ENCODE measurements at regions not wholly inside any gene's neighbourhood (a gene's known extent, or its start where the extent isn't known, plus 50 kb on each side); places are given as distances from the start of the nearest gene placed in this dataset.

- no peaks in the 10 kb centered on the region for H3K4me1 ChIP-seq
- DNase-seq (no peak), ATAC-seq (ENCODE audit: low FRiP score in 2 of 2) (no peak)
- H3K27me3 ChIP-seq, result no peaks in the 10 kb centered on the region
- 93 to 96% methylated on average over 2 of the region's 2 CpGs for WGBS, 2 donors
- TF ChIP-seq EP300 (IDR thresholded peaks at IDR 0.05) (no peak), POLR2A (IDR thresholded peaks at IDR 0.05) (no peak), CTCF (IDR thresholded peaks at IDR 0.05) (no peak), POLR2AphosphoS5 (IDR thresholded peaks at IDR 0.05) (no peak)
- no peaks in the 10 kb centered on the region for H3K9me3 ChIP-seq
- no peak overlapping the region for H3K27ac ChIP-seq
- H3K36me3 ChIP-seq, result no peaks in the 10 kb centered on the region
- H3K4me3 ChIP-seq, result no peak overlapping the region
Measured at GRCh38 chr2:234578389-234578788, 81.5 kb upstream of the ARL4C start.

GRCh38 chr2:234577191-234577590, 80.3 kb upstream of the ARL4C start:
- Histone ChIP-seq H3K27me3 (no peaks in the 10 kb centered on the region), H3K36me3 (no peaks in the 10 kb centered on the region), H3K4me3 (no peak overlapping the region), H3K9me3 (no peaks in the 10 kb centered on the region), H3K27ac (no peak overlapping the region), H3K4me1 (no peaks in the 10 kb centered on the region)
- 46 to 52% methylated on average over 4 to 5 of the region's 5 CpGs for WGBS, 2 donors
- ATAC-seq (ENCODE audit: low FRiP score in 2 of 2) (no peak), DNase-seq (no peak)
- TF ChIP-seq CTCF (IDR thresholded peaks at IDR 0.05) (no peak), POLR2A (IDR thresholded peaks at IDR 0.05) (no peak), EP300 (IDR thresholded peaks at IDR 0.05) (no peak), POLR2AphosphoS5 (IDR thresholded peaks at IDR 0.05) (no peak)

GRCh38 chr2:234571620-234572407, 74.9 kb upstream of the ARL4C start:
- 63 to 71% methylated on average over 9 of the region's 9 CpGs for whole genome bisulfite sequencing, 2 donors
- H3K27me3 ChIP-seq, result no peaks in the 10 kb centered on the region
- H3K4me1 ChIP-seq, result no peaks in the 10 kb centered on the region
- H3K4me3 ChIP-seq, result no peak overlapping the region
- DNase-seq, result no peak
- H3K36me3 ChIP-seq, result no peaks in the 10 kb centered on the region
- H3K9me3 ChIP-seq, result no peaks in the 10 kb centered on the region
- peak in 1 of 2 donors; percentile 55 for ATAC-seq (ENCODE audit: low FRiP score in 2 of 2)
- H3K27ac ChIP-seq, result no peak overlapping the region
- TF ChIP-seq EP300 (IDR thresholded peaks at IDR 0.05) (no peak), CTCF (IDR thresholded peaks at IDR 0.05) (no peak), POLR2A (IDR thresholded peaks at IDR 0.05) (no peak), POLR2AphosphoS5 (IDR thresholded peaks at IDR 0.05) (no peak)

DNA sequence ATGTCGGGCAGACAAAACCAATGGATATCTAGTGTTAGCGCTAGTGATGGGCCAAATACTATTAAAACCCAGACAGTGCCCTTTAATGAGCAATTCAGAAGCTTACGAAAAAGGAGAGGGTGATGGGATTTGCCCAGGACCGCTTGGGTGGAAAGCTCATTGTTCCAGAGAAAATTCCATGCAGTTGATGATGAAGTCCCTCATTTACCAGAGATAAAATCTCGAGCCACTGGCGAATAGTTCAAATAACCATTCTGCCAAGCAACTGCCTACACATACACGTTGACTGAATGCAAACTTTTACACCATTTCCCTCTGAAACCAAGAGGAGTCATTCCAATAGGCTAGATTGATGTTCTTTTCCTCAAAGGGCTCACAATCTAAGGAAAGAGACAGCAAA, 73.6 kb upstream of the ARL4C start:
- Histone ChIP-seq H3K36me3 (no peaks in the 10 kb centered on the region), H3K27me3 (no peaks in the 10 kb centered on the region), H3K27ac (no peak overlapping the region), H3K4me3 (no peak overlapping the region), H3K9me3 (no peaks in the 10 kb centered on the region), H3K4me1 (no peaks in the 10 kb centered on the region)
- no peak for TF ChIP-seq CTCF (IDR thresholded peaks at IDR 0.05)
- TF ChIP-seq POLR2AphosphoS5 (IDR thresholded peaks at IDR 0.05), result no peak
- TF ChIP-seq POLR2A (IDR thresholded peaks at IDR 0.05), result no peak
- no peak for TF ChIP-seq EP300 (IDR thresholded peaks at IDR 0.05)
- ATAC-seq (ENCODE audit: low FRiP score in 2 of 2) (no peak), DNase-seq (no peak)
- 75 to 77% methylated on average over 7 of the region's 7 CpGs for WGBS, 2 donors
